ENCODE measurements at regions not wholly inside any gene's neighbourhood (a gene's known extent, or its start where the extent isn't known, plus 50 kb on each side); places are given as distances from the start of the nearest gene placed in this dataset.

GRCh38 chr13:47555235-47555634 lies 445.8 kb downstream of the SUCLA2 start:
- no peaks in the 10 kb centered on the region for H3K27me3 Mint-ChIP-seq (ENCODE audit: low read depth)
- no peak for DNase-seq (ENCODE audit: low read depth, low spot score)
- H3K4me1 Mint-ChIP-seq, result peaks cover 4% of the 10 kb centered on the region
- no peak overlapping the region for H3K27ac Mint-ChIP-seq (ENCODE audit: unreplicated experiment)
- H3K36me3 Mint-ChIP-seq (ENCODE audit: low read depth), result no peaks in the 10 kb centered on the region
- H3K9me3 Mint-ChIP-seq, result no peaks in the 10 kb centered on the region
- TF ChIP-seq CTCF (conservative IDR thresholded peaks at IDR 0.05), result no peak
- H3K4me3 Mint-ChIP-seq, result no peak overlapping the region

- no peak for DNase-seq (ENCODE audit: low read depth, low spot score)
- Mint-ChIP-seq H3K9me3 (no peaks in the 10 kb centered on the region), H3K27me3 (ENCODE audit: low read depth) (no peaks in the 10 kb centered on the region), H3K27ac (ENCODE audit: unreplicated experiment) (no peak overlapping the region), H3K4me3 (no peak overlapping the region), H3K36me3 (ENCODE audit: low read depth) (no peaks in the 10 kb centered on the region), H3K4me1 (peaks cover 4% of the 10 kb centered on the region)
- no peak for TF ChIP-seq CTCF (conservative IDR thresholded peaks at IDR 0.05)
Measured at GRCh38 chr13:47553329-47553977, 447.6 kb downstream of the SUCLA2 start.

GRCh38 chr13:47549219-47549752 lies 451.8 kb downstream of the SUCLA2 start:
- no peaks in the 10 kb centered on the region for H3K9me3 Mint-ChIP-seq
- H3K4me1 Mint-ChIP-seq, result peaks cover 4% of the 10 kb centered on the region
- H3K27me3 Mint-ChIP-seq (ENCODE audit: low read depth), result no peaks in the 10 kb centered on the region
- TF ChIP-seq CTCF (conservative IDR thresholded peaks at IDR 0.05), result no peak
- H3K27ac Mint-ChIP-seq (ENCODE audit: unreplicated experiment), result no peak overlapping the region
- H3K4me3 Mint-ChIP-seq, result no peak overlapping the region
- DNase-seq (ENCODE audit: low read depth, low spot score), result no peak
- H3K36me3 Mint-ChIP-seq (ENCODE audit: low read depth), result no peaks in the 10 kb centered on the region

- no peak for DNase-seq (ENCODE audit: low read depth, low spot score)
- Mint-ChIP-seq H3K27me3 (ENCODE audit: low read depth) (no peaks in the 10 kb centered on the region), H3K9me3 (no peaks in the 10 kb centered on the region), H3K36me3 (ENCODE audit: low read depth) (no peaks in the 10 kb centered on the region), H3K4me1 (peaks cover 4% of the 10 kb centered on the region), H3K27ac (ENCODE audit: unreplicated experiment) (no peak overlapping the region), H3K4me3 (no peak overlapping the region)
- TF ChIP-seq CTCF (conservative IDR thresholded peaks at IDR 0.05), result no peak
Measured at GRCh38 chr13:47548294-47548840, 452.7 kb downstream of the SUCLA2 start.

- H3K4me3 Mint-ChIP-seq, result no peak overlapping the region
Measured at GRCh38 chr13:47546391-47547225, 454.5 kb downstream of the SUCLA2 start.

More at GRCh38 chr13:47546391-47547225, 454.5 kb downstream of the SUCLA2 start:
- Mint-ChIP-seq H3K4me1 (no peaks in the 10 kb centered on the region), H3K36me3 (ENCODE audit: low read depth) (no peaks in the 10 kb centered on the region), H3K27me3 (ENCODE audit: low read depth) (no peaks in the 10 kb centered on the region), H3K27ac (ENCODE audit: unreplicated experiment) (no peak overlapping the region), H3K9me3 (no peaks in the 10 kb centered on the region)
- no peak for DNase-seq (ENCODE audit: low read depth, low spot score)
- no peak for TF ChIP-seq CTCF (conservative IDR thresholded peaks at IDR 0.05)

Measured in neural crest cell (in vitro differentiated cells).